Erythroblast (primary cell): ENCODE measurements at regions not wholly inside any gene's neighbourhood (a gene's known extent, or its start where the extent isn't known, plus 50 kb on each side); places are given as distances from the start of the nearest gene placed in this dataset.

Experiments
- GATA1 ChIP-seq: IDR thresholded peaks from 2 replicates; pipeline ENCODE4 v1.6.1; 2011; ENCODE audit warnings: low read depth, mild to moderate bottlenecking, control low read depth, low read length, moderate library complexity
- POLR2A ChIP-seq: IDR thresholded peaks from 2 replicates; pipeline ENCODE4 v1.6.1; 2011; ENCODE audit warnings: mild to moderate bottlenecking, low read length

DNA sequence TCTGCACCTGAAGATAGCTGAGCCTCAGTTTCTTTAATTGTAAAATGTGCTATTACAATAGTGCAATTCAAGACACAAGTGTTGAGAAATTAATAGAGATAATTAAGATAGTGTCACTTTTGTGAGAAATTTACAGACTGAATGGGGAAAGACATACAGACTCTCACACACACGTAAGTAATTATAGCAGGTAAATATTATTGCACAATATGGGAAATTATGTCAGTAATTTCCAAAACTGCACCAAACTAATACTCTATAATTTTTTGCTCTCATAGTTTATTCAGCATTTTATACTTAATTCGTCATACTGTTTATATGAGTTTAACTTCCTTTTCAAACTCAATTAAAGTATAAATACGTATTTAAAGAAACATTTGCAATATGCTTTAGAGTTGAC, 124.9 kb upstream of the GYPC start:
- TF ChIP-seq POLR2A (no peak), GATA1 (no peak)
